Muscle layer of duodenum (tissue), 2 donors: ENCODE measurements at regions not wholly inside any gene's neighbourhood (a gene's known extent, or its start where the extent isn't known, plus 50 kb on each side); places are given as distances from the start of the nearest gene placed in this dataset.
"Not testable (repeated sequence)": the region's sequence is repeated elsewhere in the genome, so short reads cannot be mapped to it uniquely, and the experiment has no call there.

ENCODE experiments used
- H3K27ac ChIP-seq: one replicate; pipeline ENCODE4 v1.7.0; 2013; ENCODE audit warnings: mild to moderate bottlenecking, low read length
- H3K27me3 ChIP-seq: one replicate; pipeline ENCODE4 v1.7.0; 2013; ENCODE audit warnings: low read depth, mild to moderate bottlenecking, control low read depth, low read length
- H3K36me3 ChIP-seq, 2 donors: one replicate each; pipeline ENCODE4 v1.7.0; 2013; ENCODE audit warnings: low read length in 2 of 2, control low read depth in 1 of 2, mild to moderate bottlenecking in 1 of 2; ENCODE audit not compliant: insufficient read depth in 2 of 2, control insufficient read depth in 1 of 2
- H3K4me1 ChIP-seq, 2 donors: one replicate each; pipeline ENCODE4 v1.7.0; 2013; ENCODE audit warnings: low read length in 2 of 2, mild to moderate bottlenecking in 2 of 2, control low read depth in 1 of 2, moderate library complexity in 1 of 2; ENCODE audit not compliant: insufficient read depth in 2 of 2, control insufficient read depth in 1 of 2
- H3K4me3 ChIP-seq, 2 donors: one replicate each; pipeline ENCODE4 v1.7.0; 2013; ENCODE audit warnings: low read length in 2 of 2, low read depth in 1 of 2, mild to moderate bottlenecking in 1 of 2
- H3K9me3 ChIP-seq, 2 donors: one replicate each; pipeline ENCODE4 v1.7.0; 2013; ENCODE audit warnings: low read length in 2 of 2, control low read depth in 1 of 2, mild to moderate bottlenecking in 1 of 2; ENCODE audit not compliant: control insufficient read depth in 1 of 2
- donor health status: healthy.

DNA sequence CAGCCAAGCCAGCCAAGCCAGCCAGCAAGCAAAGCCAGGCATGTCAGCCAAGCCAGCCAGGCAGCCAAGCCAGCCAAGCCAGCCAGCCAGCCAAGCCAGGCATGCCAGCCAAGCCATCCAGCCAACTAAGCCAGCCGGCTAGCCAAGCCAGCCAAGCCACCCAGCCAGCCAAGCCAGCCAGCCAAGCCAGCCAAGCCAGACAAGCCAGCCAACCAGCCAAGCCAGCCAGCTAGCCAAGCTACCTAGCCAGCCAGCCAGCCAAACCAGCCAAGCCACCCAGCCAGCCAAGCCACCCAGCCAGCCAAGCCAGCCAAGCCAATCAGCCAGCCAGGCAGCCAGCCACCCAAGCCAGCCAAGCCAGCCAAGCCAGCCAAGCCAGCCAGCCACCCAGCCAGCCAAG lies 1600.5 kb downstream of the RPIA start:
- not testable (repeated sequence) for H3K9me3 ChIP-seq, H3K27me3 ChIP-seq, H3K27ac ChIP-seq, H3K4me1 ChIP-seq, H3K4me3 ChIP-seq, H3K36me3 ChIP-seq

DNA sequence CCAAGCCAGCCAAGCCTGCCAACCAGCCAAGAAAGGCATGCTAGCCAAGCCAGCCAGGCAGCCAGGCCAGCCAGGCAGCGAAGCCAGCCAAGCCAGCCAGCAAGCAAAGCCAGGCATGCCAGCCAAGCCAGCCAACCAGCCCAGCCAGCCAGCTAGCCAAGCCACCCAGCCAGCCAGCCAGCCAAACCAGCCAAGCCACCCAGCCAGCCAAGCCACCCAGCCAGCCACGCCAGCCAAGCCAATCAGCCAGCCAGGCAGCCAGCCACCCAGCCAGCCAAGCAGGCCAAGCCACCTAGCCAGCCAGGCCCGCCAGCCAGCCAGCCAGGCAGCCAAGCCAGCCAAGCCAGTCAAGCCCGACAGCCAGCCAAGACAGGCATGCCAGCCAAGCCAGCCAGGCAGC lies 1601.0 kb downstream of the RPIA start:
- H3K36me3 ChIP-seq, H3K27ac ChIP-seq, H3K4me3 ChIP-seq: not testable (repeated sequence)

GRCh38 chr2:90293224-90293623 lies 1601.8 kb downstream of the RPIA start:
- H3K9me3 ChIP-seq, H3K4me1 ChIP-seq, H3K27ac ChIP-seq, H3K4me3 ChIP-seq, H3K27me3 ChIP-seq, H3K36me3 ChIP-seq: not testable (repeated sequence)

More for the DNA sequence above, 1601.0 kb downstream of the RPIA start:
- H3K9me3 ChIP-seq, H3K4me1 ChIP-seq, H3K27me3 ChIP-seq: not testable (repeated sequence)

- not testable (repeated sequence) for H3K36me3 ChIP-seq, H3K27me3 ChIP-seq, H3K9me3 ChIP-seq, H3K4me1 ChIP-seq, H3K27ac ChIP-seq, H3K4me3 ChIP-seq
These were observed 1602.3 kb downstream of the RPIA start for GRCh38 chr2:90293806-90294205.

GRCh38 chr2:90295036-90295750 lies 1603.7 kb downstream of the RPIA start:
- H3K27me3 ChIP-seq, H3K4me3 ChIP-seq, H3K36me3 ChIP-seq, H3K4me1 ChIP-seq, H3K27ac ChIP-seq, H3K9me3 ChIP-seq: not testable (repeated sequence)

GRCh38 chr2:90296484-90296777 lies 1605.0 kb downstream of the RPIA start:
- H3K9me3 ChIP-seq, H3K36me3 ChIP-seq, H3K4me1 ChIP-seq, H3K4me3 ChIP-seq, H3K27me3 ChIP-seq, H3K27ac ChIP-seq: not testable (repeated sequence)

GRCh38 chr2:90297701-90298100 lies 1606.2 kb downstream of the RPIA start:
- not testable (repeated sequence) for H3K4me1 ChIP-seq, H3K27ac ChIP-seq, H3K4me3 ChIP-seq, H3K27me3 ChIP-seq, H3K9me3 ChIP-seq, H3K36me3 ChIP-seq

GRCh38 chr2:90298126-90298755 lies 1606.8 kb downstream of the RPIA start:
- H3K27ac ChIP-seq, H3K4me3 ChIP-seq, H3K9me3 ChIP-seq: not testable (repeated sequence)

DNA sequence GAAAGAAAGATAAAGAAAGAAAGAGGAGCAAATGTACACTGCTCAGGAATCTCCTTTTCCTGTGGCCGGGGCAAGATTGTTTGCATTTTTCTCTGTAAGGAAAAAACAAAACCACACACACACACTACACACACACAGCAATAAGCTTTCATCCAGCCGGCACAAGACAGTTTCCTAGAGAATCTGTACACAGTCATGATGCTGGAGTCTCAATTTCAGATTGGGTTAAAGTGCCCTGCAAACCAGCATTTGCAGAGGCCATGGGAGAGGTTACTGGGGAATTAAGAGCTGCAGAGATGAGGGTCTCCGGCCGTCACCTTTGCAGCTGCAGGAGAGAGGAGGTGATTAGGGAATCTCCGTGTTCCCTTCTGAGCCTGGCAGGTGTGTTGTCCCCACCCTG lies 1607.5 kb downstream of the RPIA start:
- H3K9me3 ChIP-seq, H3K4me3 ChIP-seq, H3K36me3 ChIP-seq, H3K27me3 ChIP-seq, H3K27ac ChIP-seq, H3K4me1 ChIP-seq: not testable (repeated sequence)

More at GRCh38 chr2:90298126-90298755, 1606.8 kb downstream of the RPIA start:
- H3K27me3 ChIP-seq, H3K4me1 ChIP-seq, H3K36me3 ChIP-seq: not testable (repeated sequence)

- H3K36me3 ChIP-seq, H3K27ac ChIP-seq, H3K9me3 ChIP-seq, H3K4me1 ChIP-seq, H3K27me3 ChIP-seq, H3K4me3 ChIP-seq: not testable (repeated sequence)
These were observed 1631.5 kb downstream of the RPIA start for GRCh38 chr2:90322982-90323381.

DNA sequence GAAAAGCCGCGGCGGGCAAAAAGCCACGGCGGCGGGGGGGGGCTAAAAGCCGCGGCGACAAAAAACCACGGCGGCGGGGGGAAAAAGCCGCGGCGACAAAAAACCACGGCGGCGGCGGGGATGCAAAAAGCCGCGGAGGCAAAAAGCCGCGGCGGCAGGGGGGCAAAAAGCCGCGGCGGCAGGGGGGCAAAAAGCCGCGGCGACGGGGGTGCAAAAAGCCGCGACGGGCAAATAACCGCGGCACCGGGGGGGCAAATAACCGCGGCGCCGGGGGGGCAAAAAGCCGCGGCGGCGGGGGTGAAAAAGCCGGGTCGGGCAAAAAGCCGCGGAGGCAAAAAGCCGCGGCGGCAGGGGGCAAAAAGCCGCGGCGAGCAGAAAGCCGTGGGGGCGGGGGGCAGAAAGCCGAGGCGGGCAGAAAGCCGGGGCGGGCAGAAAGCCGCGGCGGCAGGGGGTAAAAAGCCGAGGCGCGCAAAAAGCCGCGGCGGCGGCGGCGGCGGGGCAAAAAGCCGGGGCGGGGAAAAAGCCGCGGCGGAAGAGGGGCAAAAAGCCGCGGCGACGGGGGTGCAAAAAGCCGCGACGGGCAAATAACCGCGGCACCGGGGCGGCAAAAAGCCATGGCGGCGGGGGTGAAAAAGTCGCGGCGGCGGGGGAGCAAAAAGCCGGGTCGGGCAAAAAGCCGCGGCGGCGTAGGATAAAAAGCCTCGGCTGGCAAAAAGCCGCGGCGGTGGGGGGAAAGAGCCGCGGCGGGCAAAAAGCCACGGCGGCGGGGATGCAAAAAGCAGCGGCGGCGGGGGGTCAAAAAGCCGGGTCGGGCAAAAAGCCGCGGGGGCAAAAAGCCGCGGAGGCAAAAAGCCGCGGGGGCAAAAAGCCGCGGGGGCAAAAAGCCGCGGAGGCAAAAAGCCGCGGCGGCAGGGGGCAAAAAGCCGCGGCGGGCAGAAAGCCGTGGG lies 1632.4 kb downstream of the RPIA start:
- H3K36me3 ChIP-seq, H3K4me1 ChIP-seq, H3K27me3 ChIP-seq, H3K9me3 ChIP-seq, H3K27ac ChIP-seq: not testable (repeated sequence)
- peak overlapping the region in 1 of 2 donors; percentile 40 for H3K4me3 ChIP-seq
